ENCODE measurements at regions not wholly inside any gene's neighbourhood (a gene's known extent, or its start where the extent isn't known, plus 50 kb on each side); places are given as distances from the start of the nearest gene placed in this dataset.

DNA sequence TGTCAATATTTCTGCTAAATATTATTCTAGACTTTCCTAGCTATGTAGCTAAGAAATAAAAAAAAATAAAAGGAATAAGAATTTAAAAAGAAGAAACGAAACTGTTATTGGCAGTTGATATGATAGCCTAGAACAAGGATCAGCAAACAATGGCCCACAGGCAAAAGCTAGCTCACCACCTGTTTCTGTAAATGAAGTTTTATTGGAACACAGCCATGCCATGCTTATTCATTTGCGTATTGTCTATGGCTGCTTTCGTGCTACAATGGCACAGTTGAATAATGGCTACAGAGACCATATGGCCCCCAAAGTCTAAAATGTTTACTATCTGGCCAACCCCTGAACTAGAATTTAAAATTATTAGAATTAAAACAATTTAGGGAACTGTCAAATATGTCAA is 952.6 kb upstream of the MAP3K7 start:
- TF ChIP-seq, protein P1, sequence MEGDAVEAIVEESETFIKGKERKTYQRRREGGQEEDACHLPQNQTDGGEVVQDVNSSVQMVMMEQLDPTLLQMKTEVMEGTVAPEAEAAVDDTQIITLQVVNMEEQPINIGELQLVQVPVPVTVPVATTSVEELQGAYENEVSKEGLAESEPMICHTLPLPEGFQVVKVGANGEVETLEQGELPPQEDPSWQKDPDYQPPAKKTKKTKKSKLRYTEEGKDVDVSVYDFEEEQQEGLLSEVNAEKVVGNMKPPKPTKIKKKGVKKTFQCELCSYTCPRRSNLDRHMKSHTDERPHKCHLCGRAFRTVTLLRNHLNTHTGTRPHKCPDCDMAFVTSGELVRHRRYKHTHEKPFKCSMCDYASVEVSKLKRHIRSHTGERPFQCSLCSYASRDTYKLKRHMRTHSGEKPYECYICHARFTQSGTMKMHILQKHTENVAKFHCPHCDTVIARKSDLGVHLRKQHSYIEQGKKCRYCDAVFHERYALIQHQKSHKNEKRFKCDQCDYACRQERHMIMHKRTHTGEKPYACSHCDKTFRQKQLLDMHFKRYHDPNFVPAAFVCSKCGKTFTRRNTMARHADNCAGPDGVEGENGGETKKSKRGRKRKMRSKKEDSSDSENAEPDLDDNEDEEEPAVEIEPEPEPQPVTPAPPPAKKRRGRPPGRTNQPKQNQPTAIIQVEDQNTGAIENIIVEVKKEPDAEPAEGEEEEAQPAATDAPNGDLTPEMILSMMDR (optimal IDR thresholded peaks at IDR 0.05 in 1 of 3, IDR thresholded peaks at IDR 0.05 in 1 of 3, conservative IDR thresholded peaks at IDR 0.05 in 1 of 3; ENCODE audit: extremely low read depth in 1 of 3, insufficient read depth in 2 of 3, low read length in 3 of 3) = no peak
- TF ChIP-seq EZH2 (IDR thresholded peaks at IDR 0.05; ENCODE audit: low read length) = no peak

All from keratinocyte (primary cell).